DMS53 treated with DMSO at 0.1 percent for 48 hours (cell line): ENCODE measurements at regions not wholly inside any gene's neighbourhood (a gene's known extent, or its start where the extent isn't known, plus 50 kb on each side); places are given as distances from the start of the nearest gene placed in this dataset.

Experiments
- DNase-seq: peaks from one replicate; lab custom pipeline; 2025; ENCODE audit not compliant: unreplicated experiment; lab: John Stamatoyannopoulos, UW

DNA sequence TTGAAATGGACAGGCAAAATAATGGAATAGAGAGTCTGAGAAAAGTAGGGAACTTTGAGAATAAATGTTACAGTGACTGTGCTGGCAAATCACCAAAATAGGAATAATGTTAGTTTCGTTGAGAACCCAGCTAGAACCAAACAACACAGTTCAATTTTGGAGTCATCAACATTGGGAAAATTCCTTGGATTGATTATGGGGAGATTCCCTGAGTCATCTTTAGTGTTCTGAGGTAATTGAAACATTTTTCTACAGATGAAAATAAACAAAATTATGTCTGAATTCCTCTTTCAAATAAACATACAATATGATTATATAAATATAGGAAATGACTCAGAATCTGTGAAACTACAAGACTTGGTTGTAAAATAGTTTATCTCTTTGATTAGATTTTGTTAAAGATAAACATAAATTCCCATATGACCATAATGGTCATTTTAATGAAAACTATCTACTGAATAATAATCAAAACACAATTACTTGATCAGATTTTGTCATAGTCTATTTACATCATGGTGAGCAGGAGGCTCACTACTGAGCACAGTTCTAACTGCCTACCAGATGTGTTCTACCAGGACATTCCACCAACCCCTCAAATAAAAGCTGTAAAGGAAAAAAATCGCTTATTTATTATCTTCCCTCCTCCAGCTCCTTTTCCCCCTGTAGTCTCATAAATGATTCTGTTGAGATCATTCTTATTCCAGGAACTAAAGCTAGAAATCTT lies 51.4 kb upstream of the GABRA2 start:
- DNase-seq = no peak
